GM19239 (cell line): ENCODE measurements at regions not wholly inside any gene's neighbourhood (a gene's known extent, or its start where the extent isn't known, plus 50 kb on each side); places are given as distances from the start of the nearest gene placed in this dataset.
A peak's percentile ranks its signal among the peaks of the same experiment; 100 is the strongest.
"Not testable (repeated sequence)": the region's sequence is repeated elsewhere in the genome, so short reads cannot be mapped to it uniquely, and the experiment has no call there.

Experiments
- DNase-seq: peaks from one replicate; pipeline ENCODE4 v3.0.0; 2011; ENCODE audit warnings: low spot score; ENCODE audit not compliant: insufficient read length
- FAIRE-seq: peaks from 2 replicates; lab custom pipeline; 2011; peaks lifted over from hg19 to GRCh38; lab: Jason Lieb, UNC

DNA sequence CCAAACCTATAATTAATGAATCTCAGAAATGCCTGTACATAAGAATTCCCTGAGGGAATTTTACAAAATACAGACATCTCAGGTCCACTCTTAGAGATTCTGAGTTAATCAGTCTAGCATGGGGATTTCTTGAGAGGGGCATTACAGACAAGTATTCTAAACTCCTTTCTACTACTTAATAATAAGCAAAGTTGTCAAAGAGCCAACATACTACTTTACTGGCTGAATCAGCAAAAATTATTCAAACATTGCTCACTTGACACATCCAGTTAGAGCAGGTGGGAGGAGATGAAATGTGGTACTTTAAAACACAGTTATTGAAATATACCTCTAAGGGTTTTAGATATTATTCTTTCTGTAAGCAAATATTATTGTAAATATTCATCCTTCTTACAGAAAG, 1164.7 kb downstream of the CDY2B start:
- no peak for DNase-seq
- no peak for FAIRE-seq

DNA sequence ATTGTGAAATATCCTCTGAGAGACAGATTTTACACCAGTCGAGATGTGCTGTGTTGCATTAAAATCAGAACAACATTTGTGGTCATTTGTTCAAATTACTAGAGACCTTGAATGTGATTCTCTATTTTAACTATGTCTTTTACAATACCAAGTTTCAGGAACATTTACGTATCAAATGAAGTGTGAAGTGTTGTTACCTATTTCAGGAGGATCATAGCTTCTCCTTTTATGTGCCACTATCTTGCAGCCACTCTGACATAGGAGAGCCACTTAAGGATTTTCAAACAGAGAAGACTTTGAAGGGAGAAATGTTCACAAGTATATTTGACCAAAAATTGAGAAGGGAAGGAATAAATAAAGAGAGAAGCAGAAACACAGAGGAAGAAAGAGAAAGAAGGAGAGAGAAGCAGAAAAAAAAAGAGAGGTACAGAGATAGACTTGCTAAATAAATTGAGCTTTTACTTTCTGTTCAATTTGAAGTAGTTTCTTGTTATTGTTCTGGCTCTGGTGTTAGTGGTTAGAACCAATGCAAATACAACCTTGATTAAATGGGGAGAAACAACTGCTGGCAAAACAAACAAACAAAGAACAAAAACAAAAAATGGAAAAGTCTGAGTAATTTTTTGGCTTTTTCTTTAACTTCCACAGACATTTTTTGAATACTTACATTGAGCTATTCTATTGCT, 1206.8 kb downstream of the CDY2B start:
- DNase-seq: no peak
- FAIRE-seq: no peak

DNA sequence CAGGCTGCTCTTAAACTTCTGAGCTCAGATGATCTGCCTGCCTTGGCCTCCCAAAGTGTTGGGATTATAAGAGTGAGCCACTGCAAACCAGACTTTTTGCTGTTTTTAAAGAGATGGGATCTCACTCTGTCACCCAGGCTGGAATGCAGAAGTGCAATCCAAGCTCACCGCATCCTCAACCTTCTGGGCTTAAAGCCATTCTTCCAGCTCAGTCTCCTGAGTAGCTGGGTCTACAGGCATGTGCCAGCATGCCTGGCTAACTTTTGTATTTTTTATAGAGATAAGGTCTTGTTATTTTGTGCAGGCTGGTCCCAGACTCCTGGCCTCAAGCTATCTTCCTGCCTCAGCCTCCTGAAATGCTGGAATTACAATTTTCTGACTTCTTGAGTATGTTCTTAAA, 1211.6 kb downstream of the CDY2B start:
- FAIRE-seq: no peak
- no peak for DNase-seq

DNA sequence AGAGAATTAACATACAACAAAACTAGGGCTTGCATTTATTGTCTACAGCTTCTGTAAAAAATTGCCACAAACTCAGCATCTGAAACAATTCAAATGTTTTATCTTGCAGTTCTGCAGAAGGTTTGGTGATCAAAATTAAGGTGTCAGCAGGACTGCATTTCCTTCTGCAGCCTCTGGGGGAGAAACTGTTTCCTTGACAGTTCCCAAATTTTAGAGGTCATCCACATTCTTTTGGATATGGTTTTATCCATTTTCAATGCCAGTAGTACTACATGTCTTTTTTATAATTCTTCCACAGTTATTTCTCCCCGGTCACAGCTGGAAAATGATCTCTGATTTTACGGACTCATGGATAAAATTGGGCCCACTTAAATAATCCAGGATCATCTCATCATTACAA, 1217.3 kb downstream of the CDY2B start:
- FAIRE-seq: no peak

DNA sequence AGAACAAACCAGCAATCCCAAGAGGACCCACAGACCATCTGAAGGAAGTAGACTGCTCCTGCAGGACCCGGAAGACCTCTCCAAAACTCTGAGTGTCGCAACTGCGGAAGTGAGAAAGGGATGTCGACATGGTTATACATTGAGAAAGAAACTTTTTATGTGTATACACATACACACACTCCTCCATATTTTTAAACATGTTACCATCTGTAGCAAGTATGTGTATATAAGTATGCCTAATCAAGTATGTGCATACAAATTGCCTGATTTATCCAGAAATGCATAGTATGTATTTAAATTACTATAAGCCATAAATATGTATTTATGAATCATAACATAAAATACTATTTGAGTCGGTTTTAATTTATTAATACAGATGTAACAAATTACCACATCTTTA, 1220.7 kb downstream of the CDY2B start:
- DNase-seq (no peak), FAIRE-seq (no peak)

More for the DNA sequence above, 1217.3 kb downstream of the CDY2B start:
- no peak for DNase-seq

DNA sequence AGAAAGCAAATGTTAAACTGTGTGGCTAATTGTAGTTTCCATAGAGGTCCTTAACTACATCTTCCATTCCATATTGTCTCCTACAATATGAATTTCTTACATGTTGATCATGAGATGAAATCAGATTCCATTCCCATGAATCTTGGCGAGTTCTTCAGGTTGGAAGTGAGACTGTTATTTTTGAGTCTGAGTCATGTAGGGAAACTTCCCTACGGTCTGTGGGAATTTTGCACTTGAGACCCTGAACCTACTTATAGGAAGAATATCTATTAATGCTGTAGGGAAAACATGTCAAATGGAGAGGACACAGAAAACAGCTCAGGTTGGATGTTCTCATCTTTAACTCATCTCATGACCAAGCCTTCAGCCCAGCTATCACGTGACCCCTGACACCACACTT, 1226.0 kb downstream of the CDY2B start:
- DNase-seq (no peak), FAIRE-seq (no peak)

DNA sequence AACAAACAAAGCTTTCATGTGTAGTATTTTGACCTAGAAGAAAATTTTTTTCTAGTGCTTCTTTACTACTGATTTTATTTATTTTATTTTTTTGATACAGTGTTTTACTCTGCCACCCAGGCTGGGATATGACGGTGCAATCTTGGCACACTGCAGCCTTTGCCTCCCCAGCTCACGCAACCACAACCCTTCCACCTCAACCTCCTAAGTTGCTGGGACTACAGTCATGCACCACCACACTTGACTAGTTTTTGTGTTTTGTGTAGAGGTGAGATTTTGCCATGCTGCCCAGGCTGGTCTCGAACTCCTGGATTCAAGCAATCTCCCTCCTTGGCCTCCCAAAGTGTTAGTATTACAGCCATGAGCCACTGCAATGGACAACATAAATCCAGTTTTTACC, 1234.0 kb downstream of the CDY2B start:
- DNase-seq (no peak), FAIRE-seq (no peak)

DNA sequence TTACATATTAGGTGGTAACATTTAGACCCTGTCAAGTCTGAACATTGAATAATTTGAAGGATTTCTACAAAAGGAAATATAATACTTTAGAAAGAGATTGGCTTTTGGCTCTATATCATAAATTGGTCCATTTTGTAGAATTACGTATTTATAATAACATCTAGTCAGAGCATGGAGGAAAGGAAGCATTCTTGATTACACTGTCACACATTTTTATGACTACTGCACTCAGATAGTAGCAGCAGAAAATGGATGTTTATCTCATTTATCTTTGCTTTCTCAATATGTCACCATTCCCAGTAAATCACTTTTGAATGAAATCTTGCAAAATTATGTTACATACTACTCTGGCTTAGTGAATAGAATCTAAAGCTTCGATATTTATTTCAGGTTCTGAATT, 1234.6 kb downstream of the CDY2B start:
- FAIRE-seq: no peak
- DNase-seq: no peak

DNA sequence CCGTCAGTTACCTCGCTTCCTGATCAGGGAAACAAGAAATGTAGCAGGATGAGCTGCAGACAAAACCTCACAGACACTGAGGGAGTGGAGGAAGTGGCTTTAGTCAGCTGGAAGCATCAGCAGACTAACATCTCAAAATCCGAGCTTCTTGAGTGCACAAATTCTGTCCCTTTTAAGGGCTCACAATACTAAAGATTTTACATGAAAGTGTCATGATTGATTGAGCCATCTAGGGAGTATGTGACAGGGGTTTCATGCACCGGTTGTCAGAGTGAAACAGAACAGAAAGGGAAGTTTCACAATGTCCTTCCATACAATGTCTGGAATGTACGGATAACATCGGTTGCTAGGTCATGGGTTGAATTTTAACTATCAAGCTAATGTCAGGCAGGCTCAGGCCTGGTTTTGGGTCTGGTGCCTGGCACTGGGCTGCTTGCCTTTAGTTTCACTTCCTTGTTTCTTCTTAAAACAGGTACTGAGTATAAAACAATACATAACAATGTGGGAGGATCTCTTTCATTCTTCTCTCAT, 1235.7 kb downstream of the CDY2B start:
- no peak for DNase-seq
- FAIRE-seq: peak; percentile 86

DNA sequence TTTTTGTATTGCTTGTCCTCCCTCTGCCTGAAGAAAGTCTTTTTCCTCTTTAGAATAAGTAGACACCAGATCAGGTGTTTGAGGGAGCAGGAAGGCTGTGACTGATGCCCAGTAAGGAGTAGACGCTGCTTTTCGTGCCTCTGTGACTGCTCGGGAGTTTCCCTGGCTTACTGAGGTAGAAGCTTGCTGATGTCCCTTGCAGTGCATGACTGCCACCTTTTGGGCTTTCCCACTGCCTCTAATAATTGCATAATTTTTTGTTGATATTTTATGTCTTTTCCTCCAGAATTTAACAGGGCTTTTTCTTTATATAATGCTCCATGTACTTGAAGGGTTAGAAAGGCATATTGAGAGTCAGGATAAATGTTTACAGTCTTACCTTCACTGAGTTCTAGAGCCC, 1240.2 kb downstream of the CDY2B start:
- peak; percentile 84 for FAIRE-seq
- no peak for DNase-seq

DNA sequence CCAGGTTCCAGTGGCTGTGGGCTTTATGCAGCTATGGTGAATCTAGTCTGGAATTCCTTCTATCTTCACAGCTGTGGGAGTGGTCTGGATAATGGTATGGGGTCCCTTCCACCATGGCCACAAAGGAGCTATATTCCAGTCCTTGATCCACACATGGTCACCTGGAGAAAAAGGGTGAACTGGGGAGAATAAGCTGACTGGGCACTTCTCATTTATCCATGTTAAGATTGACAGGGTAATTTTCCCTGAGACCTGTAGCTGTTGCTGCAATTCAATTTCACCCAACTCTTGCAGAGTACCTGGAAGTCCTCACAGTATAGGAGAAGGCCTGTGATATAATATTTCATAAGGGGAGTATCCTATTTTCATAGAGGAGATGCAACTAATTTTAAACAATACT, 1241.3 kb downstream of the CDY2B start:
- not testable (repeated sequence) for FAIRE-seq, DNase-seq

DNA sequence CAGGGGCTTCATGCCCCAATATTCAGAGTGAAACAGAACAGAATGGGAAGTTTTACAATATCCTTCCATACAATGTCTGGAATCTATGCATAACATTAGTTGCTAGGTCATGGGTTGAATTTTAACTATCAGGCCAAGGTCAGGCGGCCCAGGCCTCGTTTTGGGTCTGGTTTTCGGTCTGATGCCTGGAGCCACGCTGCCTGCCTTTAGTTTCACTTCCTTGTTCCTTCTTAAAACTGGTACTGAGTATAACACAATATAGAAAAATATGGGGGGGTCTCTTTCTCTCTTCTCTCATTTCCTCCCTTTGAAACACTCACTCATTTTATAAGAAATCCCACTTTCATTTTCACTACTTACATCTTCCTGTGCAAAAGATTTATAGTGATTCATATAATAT, 1243.8 kb downstream of the CDY2B start:
- peak; percentile 4 for DNase-seq
- FAIRE-seq: peak; percentile 77

DNA sequence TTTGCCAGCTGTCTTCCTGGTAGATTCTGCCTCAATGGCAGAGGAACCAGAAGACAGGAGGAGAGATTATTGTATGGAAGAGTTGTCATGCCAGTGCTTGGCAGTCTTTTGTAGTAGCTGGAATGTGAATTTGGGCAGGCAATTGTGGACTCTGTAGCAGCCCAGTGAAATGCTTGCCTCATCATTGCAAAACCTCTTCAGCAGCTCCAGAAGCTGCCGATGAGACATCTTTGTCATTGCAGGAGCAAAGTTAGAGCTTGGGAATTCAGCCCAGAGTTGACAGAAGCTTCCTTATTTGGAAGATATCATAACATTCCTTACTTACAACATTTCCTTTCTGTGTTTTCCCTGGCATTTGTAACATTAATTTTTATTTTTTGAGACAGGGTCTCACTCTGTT, 1250.9 kb downstream of the CDY2B start:
- FAIRE-seq (no peak), DNase-seq (no peak)

DNA sequence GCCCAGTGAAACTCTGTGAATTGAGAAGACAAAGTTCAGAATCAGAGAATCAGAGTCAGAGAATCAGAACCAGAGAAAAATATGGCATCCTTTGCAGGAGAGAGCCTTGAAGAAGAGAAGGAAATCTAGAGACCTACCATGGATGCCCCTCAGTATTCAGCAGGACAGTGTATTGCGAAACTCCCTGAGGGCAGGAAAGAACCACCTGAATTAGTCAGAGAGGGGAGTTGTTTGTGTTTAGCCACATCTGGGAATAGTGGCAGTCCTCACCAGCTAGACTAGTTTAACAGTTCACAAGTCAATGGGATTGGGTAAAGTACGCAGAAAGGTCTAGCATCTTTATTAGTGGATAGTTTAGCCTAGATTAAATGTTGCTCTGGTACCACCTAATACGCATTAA, 1252.9 kb downstream of the CDY2B start:
- FAIRE-seq: no peak
- no peak for DNase-seq

DNA sequence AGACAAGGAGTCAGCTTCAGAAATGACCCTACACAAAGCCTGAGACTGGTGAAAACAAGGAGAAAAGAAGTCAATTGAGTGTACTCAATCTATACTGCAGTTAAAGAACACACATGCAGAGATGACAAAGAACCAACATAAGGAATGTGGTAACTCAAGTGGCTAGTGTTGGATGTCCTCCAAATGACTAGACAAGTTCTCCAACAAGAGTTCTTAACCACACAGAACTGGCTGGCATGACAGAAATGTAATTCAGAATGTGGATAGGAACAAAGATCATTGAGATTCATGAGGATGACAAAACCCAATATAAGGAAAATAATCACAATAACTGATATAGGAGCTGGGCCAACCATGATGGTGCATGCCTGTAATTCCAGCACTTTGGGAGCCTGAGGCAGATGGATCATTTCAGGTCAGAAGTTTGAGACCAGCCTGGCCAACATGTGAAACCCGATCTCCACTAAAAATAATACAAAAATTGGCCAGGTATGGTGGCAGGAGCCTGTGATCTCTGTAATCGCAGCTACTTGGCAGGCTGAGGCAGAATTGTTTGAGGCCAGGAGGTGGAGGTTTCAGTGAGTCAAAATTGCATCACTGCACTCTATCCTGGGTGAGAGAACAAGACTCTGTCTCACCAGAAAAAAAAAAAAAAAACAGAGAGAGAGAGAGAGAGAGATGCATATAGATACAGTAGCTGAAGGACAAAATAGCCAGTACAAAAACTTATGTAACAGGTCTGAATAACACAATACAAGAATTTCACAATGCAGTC, 1263.6 kb downstream of the CDY2B start:
- FAIRE-seq (no peak), DNase-seq (no peak)

DNA sequence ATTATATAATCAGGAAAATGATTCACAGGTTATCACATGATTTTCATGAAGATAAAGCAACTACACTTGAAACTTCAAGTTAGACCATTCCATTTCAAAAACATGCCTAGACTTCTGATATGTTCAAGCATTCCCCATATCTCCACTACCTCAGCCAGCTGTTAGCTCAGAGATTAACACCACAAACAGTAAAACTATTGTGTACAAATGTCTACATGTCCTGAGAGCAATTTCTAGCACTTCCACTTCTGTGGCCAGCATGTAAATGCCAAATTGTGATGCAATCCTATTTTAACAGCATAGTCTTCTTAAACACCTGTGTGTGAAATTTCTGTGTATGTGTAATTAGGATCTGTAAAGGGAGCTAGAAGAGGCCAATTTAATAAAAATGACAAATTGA, 1271.3 kb downstream of the CDY2B start:
- DNase-seq (no peak), FAIRE-seq (no peak)

DNA sequence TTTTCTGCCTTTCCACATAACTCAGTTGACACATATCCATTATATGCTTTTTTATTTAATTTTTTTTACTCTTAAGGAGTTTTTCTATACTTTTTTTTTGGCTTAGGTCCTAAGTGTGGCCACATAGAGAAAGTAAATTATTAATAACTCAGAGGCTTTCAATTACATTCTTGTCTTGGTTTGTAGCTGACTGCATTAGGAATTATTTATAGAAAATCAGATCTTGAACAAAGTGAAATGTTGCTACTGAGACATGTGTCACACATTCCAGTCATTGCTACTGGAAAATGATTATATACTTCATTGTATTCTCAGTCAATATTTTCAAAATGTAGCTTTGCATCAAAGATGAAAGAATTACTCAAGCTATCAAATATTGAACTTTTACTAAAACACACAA, 1277.9 kb downstream of the CDY2B start:
- FAIRE-seq (no peak), DNase-seq (no peak)

DNA sequence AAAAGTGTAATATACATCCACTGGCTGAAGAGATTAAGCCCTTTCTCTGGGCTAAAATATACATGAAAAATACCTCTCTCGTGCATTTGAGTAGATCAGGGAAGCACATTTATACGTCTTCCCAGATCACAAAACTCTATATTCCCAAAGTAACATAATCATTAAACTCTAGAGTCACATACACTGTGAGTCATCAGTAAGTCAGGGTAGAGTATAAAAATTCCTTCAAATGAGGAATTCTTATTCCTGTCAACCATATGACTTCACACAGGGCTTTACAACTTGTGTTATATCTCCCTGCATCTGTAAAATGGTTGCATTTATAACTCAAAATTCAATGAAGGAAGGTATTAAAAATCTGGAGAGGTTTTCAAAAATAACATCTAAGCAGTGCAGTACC, 1278.4 kb downstream of the CDY2B start:
- DNase-seq (no peak), FAIRE-seq (no peak)

DNA sequence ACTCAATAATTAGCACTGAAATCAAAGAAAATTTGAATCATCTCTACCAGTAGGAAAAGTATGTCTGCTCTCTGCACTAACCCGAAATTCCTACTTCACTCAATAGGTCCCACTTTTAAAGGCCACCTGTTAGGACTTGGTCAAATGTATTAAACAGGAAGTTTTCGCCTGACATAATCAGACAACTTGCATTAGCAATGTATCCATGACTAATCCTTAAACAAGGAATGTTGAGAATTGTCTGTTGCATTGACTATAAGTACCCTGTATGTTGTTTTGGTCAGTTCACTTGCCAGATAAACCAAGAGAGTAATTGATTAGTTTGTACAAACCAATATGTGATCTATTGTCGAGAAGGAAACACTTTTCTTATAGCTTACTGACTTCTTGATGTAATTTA, 1308.0 kb downstream of the CDY2B start:
- FAIRE-seq (no peak), DNase-seq (no peak)

DNA sequence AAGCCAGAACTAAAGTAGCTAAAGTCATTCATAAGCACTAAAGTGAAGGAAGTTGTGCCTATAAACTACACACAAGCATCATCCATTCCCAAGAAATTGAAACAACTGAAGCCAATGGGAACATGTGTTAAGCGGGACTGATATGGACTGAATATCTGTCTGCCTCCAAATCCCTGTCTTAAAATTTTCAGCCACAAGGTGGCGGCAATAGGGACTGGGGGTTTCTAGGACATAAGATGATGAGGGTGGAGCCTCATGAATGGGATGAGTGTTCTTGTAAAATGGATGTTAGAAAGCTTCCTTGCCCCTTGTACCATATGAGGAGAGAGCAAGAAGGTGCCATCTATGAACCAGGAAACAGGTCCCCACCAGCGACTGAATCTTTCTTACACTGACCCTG, 1317.5 kb downstream of the CDY2B start:
- DNase-seq (no peak), FAIRE-seq (peak; percentile 65)

DNA sequence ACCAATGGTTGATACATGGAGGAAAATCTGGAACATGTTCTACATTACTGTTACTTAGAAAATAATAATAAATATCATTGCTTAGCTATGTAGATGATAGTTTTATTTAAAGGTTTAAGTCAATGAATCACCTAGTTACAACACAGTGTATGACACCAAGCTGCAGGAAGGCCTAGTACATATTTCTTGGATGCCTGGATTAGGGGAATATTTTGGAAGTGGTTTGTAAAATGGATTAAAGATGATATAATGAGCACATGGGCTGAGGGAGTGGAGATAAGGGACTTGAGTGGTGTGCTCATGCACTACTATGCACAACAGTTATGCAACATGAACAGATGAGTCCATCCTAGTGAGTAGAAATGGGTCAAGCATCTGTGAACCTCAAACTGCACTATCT, 1358.0 kb downstream of the CDY2B start:
- DNase-seq (no peak), FAIRE-seq (no peak)

DNA sequence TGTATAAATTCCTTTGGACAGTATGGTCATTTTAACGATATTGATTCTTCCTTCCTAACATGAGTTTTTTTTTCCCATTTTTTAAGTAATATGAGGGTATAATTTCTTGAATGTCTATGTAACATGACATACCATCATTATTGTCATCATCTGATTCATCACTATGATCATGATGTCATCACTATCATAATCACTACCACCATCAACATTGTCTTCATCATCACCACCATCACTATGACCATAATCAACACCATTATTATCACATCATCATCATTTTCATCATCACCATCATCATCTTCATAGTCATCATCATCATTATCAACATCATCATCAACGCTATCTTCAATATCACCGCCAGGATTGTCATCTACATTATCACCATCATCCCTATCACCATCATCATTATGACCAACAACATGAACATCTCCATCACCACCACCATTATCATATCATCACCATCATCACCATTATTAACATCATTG, 1377.2 kb downstream of the CDY2B start:
- FAIRE-seq (no peak), DNase-seq (no peak)
